HG03575 (cell line): ENCODE measurements at regions not wholly inside any gene's neighbourhood (a gene's known extent, or its start where the extent isn't known, plus 50 kb on each side); places are given as distances from the start of the nearest gene placed in this dataset.
"Not testable (repeated sequence)": the region's sequence is repeated elsewhere in the genome, so short reads cannot be mapped to it uniquely, and the experiment has no call there.

Source experiments
- ATAC-seq: cut with Tn5 transposase; IDR thresholded peaks from one replicate; pipeline ENCODE4 v1.9.1; 2021; ENCODE audit not compliant: unreplicated experiment, insufficient number of reproducible peaks, low FRiP score; ENCODE audit errors: extremely low read depth

DNA sequence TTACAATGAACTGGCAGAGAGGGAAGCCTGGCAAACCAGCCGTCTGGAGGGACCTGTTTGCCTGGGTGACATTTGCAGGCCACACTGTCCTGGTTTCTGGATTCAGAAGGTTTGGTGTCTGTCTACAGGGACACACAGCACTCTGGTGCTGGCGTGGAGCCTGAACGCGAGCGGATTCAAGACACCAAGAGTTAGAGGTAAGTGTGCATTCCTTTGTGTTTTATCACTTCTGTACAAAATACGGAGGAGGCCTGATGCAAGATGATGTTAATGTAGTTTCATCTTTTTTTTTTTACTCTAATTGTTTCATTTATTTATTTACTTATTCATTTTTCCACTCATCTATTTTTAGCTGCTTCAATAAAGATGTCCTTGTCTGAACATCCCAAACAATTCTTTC lies 485.3 kb upstream of the ADARB2 start:
- ATAC-seq = no peak

DNA sequence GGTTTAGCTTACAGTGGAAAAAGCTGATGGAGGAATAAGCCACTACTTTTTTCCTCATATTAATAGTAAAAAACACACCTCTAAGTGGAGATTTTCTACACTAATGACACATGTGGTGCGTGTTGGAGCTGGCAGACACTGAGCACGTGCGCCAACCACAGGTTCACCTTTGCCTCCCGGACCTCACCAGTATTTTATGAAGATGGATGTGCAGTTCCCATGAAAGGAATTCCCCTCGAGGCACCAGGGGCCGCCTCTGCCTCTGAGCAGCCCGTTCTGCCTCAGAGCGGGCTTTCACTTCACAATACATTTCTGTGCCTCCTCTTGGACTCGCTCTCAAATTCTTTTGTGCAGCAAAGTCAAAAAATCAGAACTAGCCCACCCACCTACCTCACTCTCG lies 477.5 kb upstream of the ADARB2 start:
- ATAC-seq = no peak

DNA sequence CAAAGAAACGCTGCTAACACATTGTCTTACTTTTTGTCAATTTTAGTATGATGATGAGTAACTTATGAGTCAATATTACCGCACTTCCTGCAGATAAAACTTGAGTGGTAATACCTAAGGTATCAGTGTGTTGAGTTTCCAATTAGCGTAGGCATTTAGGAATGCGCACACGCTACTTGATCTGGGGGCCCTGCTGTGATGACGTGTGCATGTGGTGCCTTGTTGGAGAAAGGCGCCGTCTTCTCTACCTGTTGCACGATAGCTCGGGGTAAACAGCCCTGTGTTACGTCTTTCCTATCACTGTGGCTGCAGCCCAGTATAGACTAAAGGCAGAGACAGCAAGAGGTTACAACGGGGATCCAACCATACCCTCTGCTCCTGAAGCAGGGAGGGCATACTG lies 476.8 kb upstream of the ADARB2 start:
- ATAC-seq = no peak

DNA sequence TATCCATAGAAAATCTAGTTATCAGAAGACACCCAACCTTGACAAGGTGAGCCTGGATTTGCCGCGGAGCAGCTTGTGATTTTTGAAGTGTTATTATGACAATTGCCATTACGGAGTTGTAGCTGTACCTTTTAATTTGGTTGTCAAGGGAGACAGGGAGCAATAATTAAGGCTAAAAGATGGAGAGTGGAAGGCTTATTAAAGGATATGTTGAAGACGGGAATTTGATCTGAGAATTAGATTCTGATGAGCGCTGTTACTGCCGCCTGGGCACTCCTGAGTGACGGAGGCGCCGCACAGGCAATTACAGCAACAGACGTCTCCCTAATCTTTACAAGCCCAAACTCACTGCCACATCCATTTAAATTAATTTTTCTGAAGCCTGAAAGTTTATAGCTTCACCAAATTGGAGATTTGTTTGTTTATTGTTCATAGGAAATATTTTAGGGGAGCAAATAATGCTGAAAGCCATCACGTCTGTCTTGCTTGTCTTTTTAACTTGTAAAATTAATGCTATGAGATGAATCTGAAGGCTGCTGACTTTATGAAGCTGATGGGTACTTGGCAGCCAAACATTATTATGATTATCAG lies 475.0 kb upstream of the ADARB2 start:
- no peak for ATAC-seq

DNA sequence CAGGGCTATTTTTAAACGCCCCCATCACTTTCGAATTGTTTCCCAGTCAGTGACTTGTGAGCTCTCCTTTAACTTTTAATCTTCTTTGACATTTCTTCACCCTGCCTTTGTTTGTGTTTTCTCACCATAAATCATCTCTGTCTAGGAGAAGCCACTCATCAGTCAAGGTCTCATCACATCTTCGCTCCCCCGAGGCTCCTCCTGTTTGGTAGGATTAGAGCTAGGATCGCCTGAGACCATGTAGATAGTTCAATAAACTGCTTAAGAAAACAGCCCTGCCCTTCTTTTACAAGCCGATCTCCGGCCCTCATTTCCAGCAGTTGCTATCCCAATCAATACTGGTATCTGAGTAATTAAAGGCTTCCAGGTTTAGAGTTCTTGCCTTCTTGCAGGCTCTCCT lies 472.8 kb upstream of the ADARB2 start:
- ATAC-seq = no peak

DNA sequence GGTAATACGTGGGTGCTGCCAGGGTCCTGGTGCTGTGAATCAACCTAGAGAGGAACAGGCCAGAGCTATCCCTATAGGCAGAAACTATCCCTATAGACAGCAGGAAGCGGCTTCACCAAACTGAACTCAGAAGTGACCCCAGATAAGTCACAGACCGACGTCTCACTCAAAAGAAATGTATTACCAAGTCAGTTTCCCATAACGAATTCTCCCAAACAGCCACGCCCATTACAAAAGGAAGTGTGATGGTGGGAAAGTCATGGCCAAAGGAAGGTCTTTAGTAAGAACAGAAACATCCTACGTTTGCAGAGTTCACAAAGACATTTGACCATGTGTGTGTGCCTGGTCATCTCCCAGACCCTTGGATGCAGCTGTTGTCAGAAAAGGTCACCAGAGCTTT lies 470.8 kb upstream of the ADARB2 start:
- ATAC-seq = no peak

DNA sequence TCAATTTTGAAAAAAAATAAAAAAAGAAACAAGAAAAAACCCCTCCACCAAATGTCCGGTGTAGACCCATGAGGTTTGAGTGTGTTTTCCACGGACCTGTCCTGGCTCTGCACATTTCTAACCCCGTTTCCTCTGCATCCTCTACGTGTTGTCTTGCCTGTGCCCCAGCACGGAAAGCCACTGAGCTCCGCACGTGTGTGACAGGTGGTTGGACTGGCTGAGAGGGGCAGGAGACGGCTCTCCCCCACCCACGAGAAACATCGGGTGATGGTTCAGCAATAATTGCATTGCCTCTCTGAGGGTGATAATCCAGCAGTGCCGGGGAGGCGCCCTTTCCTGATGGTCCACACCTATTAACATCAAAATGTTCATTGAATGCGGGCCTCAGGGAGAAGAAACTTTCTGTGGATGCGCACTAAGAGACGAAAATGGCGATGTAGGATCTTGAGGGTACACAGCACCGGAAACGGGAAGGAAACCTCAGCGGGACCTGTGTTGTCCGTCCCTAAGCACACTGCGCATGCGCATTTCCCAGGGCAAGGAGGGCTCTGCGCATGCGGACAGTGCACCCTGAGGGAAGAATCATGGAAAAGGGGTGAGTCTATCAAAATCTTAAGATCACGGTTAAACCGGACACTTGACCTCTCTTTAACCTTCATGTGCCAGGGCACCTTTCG lies 470.1 kb upstream of the ADARB2 start:
- no peak for ATAC-seq

DNA sequence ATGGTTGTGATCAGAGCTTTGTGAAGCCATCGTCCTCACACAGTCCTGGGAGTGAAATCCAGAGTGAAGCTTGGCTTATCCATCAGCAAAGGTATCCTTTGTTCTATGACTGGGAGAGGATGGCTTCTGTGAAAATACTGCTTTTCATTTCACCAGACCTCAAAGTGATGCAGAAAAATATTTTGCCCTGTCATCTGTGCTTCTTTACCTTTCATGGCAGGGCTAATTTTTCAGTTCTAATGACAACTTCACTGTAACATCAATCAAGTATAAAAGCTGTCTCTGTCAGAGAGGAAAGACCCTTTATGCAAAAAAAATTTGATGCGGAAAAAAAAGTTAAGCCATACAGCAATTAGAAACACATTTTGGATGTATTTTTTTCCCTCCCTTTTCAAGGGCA lies 468.1 kb upstream of the ADARB2 start:
- no peak for ATAC-seq

DNA sequence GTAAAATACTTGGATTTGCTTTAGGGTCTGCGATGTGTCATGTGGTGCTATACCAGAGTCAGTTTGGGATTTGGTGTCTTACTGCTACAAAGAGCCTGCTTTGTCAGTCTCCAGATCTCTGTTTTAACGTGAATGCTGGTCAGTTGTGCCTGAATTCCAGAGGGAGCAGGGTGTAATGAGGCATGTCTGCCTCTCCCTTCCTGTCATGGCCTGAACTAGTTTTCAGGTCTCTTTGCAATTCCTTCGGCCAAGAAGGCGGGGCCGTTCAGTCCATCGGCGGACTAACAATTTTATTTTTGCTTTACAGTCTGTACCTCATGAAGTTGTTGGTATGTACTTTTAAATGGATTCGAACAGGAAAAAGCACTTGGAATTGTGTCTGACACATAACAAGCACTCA lies 465.1 kb upstream of the ADARB2 start:
- ATAC-seq = no peak

DNA sequence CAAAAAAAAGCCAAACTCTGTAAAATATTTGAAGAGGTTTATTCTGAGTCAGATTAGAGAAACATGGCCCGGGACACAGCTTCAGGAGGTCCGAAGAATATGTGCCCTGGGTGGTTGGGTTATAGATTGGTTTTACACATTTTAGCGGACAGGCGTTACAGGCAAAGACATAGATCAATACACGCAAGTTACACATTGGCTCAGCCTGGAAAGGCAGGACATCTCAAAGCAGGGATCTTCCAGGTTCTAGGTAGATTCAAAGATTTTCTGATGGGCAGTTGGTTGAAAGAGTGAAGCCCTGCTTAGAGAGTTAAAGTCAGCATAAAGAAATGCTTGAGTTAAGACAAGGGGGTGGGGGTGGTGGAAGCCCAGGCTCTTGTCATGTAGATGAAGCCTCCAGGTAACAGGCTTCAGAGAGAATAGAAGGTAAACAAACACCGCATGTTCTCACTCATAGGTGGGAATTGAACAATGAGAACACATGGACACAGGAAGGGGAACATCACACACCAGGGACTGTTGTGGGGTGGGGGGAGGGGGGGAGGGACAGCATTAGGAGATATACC lies 464.3 kb upstream of the ADARB2 start:
- no peak for ATAC-seq

DNA sequence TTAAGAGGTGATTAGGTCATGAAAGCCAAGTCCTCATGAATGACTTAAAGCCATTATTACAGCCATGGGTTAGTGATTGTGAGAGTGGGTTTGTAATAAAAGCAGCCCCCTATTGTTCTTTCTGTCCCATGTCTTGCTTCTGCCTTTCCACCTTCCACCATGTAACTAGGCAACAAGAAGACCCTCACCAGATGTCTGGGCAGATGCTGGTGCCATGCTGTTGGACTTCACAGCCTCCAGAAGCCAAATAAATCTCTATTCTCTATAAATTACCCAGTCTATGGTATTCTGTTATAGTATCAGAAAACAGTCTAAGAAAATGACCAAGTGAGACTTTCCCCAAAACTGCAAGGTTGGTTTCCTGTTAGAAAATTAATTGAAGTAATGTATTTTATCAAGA lies 460.3 kb upstream of the ADARB2 start:
- ATAC-seq = no peak

DNA sequence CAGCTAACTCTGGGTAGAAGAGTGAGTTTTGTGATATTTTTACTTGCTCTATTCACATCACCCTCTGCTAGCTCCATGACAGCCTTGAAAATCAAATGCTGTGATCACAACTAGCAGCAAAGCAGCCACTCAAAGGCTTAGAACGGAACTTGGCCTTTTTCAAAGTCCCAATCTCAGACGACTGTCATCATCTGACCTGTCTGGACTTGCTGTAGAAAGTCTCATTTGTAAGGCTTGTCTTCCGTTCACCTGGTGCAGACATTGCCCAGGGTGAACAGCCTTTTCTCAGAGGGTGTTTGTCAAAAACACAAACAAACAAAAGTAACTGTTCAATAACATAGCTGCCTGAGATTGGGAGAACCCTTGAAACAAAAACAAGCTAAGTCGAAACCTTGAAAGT lies 458.9 kb upstream of the ADARB2 start:
- ATAC-seq = no peak

DNA sequence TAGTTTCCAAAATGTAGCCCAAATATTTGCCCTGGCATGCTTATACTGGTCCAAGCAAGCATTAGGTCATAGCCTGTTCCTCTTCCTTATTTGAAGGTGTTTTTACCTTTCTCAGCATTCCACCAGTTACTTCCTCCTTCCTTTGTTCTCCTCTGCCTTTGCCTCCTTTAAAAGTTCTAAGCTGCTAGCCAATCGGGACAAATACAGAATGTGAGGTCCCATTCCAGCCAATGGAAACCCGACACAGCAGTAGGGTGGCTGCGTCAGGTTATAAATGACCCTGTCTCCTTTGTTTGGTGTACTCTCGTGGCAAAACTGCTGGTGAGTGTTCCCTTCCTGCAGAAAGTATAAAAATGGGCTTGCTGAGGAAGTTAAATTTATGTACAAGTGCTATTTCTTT lies 452.0 kb upstream of the ADARB2 start:
- ATAC-seq = not testable (repeated sequence)

DNA sequence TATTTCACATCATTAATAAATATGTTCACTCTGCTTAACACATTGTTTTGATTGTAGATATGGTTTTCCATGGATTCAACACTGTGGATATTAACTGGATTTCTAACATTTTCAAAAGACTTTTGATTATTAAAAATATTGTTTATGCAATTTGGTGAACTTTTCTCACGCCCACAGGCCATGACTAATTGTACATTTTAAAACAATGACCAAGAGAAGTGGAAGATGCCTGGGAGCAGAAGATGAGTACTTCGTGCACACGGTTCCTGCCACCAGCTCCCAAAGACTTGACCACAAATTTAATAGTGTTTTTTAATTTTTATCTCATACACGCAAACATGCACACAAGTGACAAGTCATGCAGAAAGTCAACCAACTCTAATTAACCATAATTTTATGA lies 451.0 kb upstream of the ADARB2 start:
- ATAC-seq = no peak

DNA sequence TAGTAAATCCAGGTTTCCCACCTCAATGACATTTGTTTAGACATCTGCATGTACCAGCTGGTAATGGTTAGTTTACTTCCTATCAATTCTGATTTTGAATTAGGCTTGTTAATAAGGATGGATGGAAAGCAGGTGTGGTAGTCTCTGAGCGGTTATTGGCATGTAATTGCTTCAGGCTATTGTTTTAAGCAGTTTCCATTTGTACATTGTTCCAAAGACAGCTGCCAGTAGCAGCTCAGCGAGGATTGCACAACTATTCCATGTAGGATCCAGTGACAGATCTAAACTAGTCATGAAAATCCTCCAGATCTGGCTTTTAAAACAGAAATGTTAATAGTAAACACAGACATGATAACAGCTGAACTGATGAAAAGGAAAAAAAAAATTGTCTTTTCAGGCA lies 436.0 kb upstream of the ADARB2 start:
- ATAC-seq = no peak

DNA sequence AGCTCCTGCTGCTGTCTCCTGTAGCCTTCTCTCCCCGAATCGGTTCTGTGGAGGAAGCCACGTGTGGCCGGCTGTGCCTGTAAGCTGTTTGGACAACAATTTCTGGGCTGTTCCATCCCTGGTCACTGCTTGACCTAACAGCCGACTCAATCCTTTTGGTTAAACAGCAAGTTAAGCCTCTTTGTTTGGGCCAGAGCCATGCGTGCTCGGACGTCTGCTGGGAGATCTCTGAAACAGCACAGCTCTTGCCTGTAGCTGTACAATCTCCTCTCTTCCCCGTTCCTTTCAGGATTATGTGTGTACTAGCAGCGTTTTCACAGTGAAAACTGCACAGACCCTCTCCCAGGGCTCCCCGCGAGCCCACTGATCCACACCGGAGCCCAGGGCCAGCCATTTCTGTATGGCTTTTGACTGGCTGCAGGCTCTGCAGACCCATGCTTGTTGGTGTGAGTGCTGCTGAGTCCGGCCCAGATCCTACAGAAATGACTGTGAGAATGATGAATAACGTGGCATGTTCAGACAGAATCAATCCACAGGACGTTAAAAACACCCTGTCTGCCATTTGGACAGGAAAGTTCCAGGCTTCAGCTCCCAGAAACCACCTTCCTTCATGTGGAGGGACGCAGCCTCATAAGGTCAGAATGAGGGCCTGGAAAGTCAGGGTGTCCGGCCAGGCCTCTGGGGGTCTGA lies 428.6 kb upstream of the ADARB2 start:
- ATAC-seq = no peak

DNA sequence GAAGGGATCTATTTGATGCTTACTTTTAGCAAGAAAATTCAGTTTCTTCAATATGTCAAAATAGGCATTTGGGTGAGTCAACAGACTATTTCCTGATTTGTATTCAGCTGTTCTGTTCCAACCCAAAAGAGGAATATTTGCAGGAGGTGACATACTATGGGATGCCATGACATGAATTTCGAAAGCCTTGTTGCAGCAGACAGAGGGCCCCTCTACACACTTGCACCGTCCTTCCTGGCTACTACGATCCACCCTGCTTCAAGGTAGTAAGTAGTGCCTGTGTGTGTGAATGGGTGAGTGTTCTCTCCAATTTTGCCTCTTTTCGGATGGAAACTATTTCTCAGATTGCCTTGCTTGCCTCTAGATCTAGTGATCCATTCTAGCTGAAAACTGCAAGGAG lies 413.0 kb upstream of the ADARB2 start:
- ATAC-seq = no peak

DNA sequence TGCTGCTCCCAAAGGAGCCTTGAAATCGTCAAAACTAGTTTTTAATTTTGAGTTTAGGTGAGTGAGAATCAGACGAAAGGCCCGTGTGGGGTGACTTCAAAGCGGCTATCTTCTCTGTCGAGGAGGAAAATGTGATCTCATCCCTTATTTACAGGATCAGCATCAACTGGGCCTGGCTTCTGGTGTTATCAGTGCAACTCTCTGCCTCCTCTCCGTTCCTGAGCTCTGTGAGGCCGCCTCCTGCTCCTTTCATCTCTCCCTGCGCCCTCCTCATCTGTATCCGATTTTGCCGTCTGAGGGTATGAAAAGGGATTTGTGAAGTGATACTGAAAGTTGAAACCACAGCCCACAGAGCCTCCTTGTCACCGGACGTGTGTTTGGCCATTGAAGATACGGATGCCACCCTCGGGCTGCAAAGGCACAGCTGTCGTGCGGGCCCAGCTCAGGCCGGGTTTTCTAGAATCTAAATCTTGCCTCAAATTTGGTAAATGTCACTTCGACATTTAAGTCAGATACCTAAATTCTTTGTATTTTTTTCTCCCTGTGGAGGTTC lies 408.7 kb upstream of the ADARB2 start:
- no peak for ATAC-seq

DNA sequence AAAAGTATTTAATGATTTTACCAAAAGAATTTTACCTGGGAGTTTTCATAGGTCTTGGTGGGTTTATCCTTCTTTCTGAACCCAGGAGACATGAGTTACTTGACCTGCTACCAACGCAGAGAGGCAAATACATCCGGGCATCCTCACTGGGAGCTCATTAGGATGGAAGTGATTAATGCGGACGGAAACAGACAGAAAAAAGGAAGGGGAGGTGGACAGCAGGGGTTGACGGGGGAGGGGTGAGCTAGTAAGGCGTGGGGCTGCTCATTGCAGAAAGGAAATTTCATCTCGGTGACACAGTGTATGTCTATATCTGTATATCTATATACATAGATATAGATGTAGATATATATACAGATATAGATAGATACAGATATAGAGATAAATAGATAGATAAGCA lies 408.2 kb upstream of the ADARB2 start:
- ATAC-seq = no peak

DNA sequence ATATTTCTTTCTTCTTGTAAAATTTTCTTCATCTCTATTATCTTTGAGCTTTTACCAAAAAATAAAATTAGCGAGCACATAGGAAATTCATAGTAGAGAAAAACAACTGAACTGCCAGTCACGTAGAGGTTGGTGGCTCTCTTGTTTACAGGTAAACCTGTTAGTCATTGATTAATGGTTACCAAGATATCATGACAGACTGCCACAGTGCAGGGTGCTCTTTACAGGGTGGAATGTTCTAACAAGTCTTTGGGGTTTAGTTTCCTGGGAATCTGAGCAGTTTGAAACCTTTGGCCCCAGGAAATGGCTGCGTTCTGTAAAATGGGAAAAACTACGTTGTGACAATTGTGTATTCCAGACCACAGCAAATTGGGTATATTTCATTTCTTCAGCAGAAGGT lies 407.3 kb upstream of the ADARB2 start:
- no peak for ATAC-seq
